ENCODE measurements at regions not wholly inside any gene's neighbourhood (a gene's known extent, or its start where the extent isn't known, plus 50 kb on each side); places are given as distances from the start of the nearest gene placed in this dataset.

DNA sequence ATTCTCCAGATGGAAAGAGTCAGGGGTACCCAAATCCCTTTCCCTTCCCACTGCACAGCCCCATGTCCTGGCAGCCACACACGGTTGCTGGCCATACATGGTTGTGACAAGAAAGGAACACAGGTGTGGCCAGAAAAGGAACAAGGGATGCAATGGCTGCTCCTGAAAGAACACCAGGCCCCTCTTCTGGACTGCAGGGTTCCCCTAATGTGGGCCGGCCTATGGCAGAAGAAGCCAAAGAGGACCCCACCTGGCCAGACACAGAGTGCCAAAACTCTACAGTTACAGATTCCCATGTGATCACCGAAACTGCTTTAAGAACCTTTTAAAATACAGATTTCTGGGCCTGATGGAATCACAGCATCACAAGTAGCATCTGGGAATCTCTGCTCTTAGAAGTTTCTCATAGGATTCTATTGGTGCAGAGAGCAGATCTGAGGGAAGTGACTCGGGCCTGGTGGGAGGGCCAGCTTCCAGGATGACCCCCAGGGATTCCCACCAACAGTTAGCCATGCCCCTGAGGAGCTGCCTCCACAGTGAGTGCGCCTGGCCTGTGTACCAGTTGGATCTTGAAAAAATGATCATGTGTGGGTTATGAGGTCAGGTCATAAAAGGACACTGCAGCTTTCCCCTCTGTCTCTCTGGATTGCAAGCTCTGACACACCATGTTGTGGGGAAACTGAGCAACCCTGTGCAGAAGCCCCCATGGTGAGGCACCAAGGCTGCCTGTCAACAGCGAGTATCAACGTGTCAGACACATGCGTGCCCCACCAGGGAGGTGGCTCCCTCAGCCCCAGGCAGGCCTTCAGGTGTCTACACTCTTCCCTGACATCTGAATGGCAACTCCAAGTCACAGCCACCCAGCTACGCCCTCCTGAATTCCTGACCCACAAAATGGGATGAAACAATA, 89.6 kb upstream of the LANCL2 start:
- TF ChIP-seq, protein P1, sequence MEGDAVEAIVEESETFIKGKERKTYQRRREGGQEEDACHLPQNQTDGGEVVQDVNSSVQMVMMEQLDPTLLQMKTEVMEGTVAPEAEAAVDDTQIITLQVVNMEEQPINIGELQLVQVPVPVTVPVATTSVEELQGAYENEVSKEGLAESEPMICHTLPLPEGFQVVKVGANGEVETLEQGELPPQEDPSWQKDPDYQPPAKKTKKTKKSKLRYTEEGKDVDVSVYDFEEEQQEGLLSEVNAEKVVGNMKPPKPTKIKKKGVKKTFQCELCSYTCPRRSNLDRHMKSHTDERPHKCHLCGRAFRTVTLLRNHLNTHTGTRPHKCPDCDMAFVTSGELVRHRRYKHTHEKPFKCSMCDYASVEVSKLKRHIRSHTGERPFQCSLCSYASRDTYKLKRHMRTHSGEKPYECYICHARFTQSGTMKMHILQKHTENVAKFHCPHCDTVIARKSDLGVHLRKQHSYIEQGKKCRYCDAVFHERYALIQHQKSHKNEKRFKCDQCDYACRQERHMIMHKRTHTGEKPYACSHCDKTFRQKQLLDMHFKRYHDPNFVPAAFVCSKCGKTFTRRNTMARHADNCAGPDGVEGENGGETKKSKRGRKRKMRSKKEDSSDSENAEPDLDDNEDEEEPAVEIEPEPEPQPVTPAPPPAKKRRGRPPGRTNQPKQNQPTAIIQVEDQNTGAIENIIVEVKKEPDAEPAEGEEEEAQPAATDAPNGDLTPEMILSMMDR (IDR thresholded peaks at IDR 0.05; ENCODE audit: extremely low read depth, low read depth, low read length), result no peak
- no peaks in the 10 kb centered on the region for H3K79me2 ChIP-seq (ENCODE audit: insufficient read depth, low read length)
- no peaks in the 10 kb centered on the region for H3K9me3 ChIP-seq (ENCODE audit: low read depth, low read length)
- H3K4me1 ChIP-seq (ENCODE audit: insufficient read depth, low read length), result no peaks in the 10 kb centered on the region
- H3K27me3 ChIP-seq (ENCODE audit: insufficient read depth, low read length), result peaks cover 20% of the 10 kb centered on the region
- DNase-seq (ENCODE audit: insufficient read length, low spot score, missing footprints), result no peak
- no peaks in the 10 kb centered on the region for H3K36me3 ChIP-seq (ENCODE audit: insufficient read depth, low read length)
- H3K4me3 ChIP-seq (ENCODE audit: insufficient read depth, low read length), result no peak overlapping the region
- H3K27ac ChIP-seq (ENCODE audit: low read depth, low read length), result no peak overlapping the region
- H4K20me1 ChIP-seq (ENCODE audit: insufficient read depth, low read length), result no peaks in the 10 kb centered on the region
- no peak overlapping the region for H3K4me2 ChIP-seq (ENCODE audit: insufficient read depth, low read length)
- H2AFZ ChIP-seq (ENCODE audit: low read length), result no peak overlapping the region

DNA sequence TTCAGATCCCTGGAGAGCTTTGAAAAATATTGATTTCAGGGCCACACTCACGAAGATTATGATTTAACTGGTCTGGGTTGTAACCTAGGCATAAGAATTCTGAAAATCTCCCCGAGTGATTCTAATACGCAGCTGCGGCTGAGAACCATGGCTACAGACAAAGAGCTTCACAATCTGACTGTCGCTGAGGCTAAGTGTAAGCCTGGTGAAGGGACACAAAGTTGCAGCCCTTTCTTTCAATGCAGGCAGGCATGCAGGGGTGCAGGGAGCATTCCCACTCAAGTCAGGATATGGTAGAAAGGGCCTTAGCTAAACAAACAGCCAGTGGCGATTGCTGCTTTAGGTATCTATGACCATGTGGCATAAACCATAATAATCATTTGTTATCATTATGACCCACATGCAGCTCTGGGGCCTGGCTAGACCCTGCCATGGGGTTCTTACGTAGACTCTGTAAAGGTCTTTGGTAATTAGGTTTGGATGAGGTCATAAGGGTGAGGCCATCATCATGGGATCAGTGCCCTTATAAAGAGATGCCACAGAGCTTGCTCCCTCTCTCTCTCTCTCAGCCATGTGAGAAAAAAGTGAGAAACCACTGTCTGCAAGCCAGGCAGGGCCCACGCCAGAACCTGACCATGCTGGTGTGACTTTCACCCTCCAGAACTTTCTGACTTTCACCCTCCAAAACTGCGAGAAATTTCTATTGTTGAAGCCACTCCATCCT, 88.4 kb upstream of the LANCL2 start:
- no peaks in the 10 kb centered on the region for H4K20me1 ChIP-seq (ENCODE audit: insufficient read depth, low read length)
- no peak overlapping the region for H3K4me2 ChIP-seq (ENCODE audit: insufficient read depth, low read length)
- TF ChIP-seq, protein P1 (IDR thresholded peaks at IDR 0.05; ENCODE audit: extremely low read depth, low read depth, low read length), result no peak
- H3K4me3 ChIP-seq (ENCODE audit: insufficient read depth, low read length), result no peak overlapping the region
- H3K27ac ChIP-seq (ENCODE audit: low read depth, low read length), result no peak overlapping the region
- no peak for DNase-seq (ENCODE audit: insufficient read length, low spot score, missing footprints)
- H3K36me3 ChIP-seq (ENCODE audit: insufficient read depth, low read length), result no peaks in the 10 kb centered on the region
- no peaks in the 10 kb centered on the region for H3K9me3 ChIP-seq (ENCODE audit: low read depth, low read length)
- no peak overlapping the region for H2AFZ ChIP-seq (ENCODE audit: low read length)
- H3K79me2 ChIP-seq (ENCODE audit: insufficient read depth, low read length), result no peaks in the 10 kb centered on the region
- peaks cover 18% of the 10 kb centered on the region for H3K27me3 ChIP-seq (ENCODE audit: insufficient read depth, low read length)
- H3K4me1 ChIP-seq (ENCODE audit: insufficient read depth, low read length), result no peaks in the 10 kb centered on the region

DNA sequence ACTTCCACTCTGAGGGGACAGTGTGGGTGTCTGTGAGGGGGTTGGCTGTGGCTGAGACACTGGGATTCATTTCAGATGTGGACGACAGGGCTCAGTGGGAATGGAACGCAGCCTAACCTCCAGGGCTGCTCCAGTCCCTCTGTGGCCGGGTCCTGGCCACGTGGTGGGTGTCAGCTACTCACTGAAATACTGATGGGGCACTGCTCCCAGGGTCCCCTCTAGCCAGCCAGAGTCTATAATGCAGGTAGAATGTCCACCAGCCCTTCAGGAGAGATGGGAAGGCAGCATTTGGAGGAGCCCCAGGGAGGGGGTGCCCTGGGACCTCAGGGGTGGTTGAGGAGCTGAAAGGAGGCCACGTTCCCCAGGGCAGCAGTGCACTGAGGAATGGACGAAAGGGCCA, 87.2 kb upstream of the LANCL2 start:
- Histone ChIP-seq H3K4me3 (ENCODE audit: insufficient read depth, low read length) (no peak overlapping the region), H3K27me3 (ENCODE audit: insufficient read depth, low read length) (peaks cover 13% of the 10 kb centered on the region), H3K9me3 (ENCODE audit: low read depth, low read length) (no peaks in the 10 kb centered on the region), H3K4me2 (ENCODE audit: insufficient read depth, low read length) (no peak overlapping the region), H4K20me1 (ENCODE audit: insufficient read depth, low read length) (no peaks in the 10 kb centered on the region), H3K79me2 (ENCODE audit: insufficient read depth, low read length) (no peaks in the 10 kb centered on the region), H3K27ac (ENCODE audit: low read depth, low read length) (no peak overlapping the region), H3K36me3 (ENCODE audit: insufficient read depth, low read length) (no peaks in the 10 kb centered on the region), H2AFZ (ENCODE audit: low read length) (no peak overlapping the region), H3K4me1 (ENCODE audit: insufficient read depth, low read length) (no peaks in the 10 kb centered on the region)
- DNase-seq (ENCODE audit: insufficient read length, low spot score, missing footprints), result no peak
- TF ChIP-seq, protein P1 (IDR thresholded peaks at IDR 0.05; ENCODE audit: extremely low read depth, low read depth, low read length), result no peak

DNA sequence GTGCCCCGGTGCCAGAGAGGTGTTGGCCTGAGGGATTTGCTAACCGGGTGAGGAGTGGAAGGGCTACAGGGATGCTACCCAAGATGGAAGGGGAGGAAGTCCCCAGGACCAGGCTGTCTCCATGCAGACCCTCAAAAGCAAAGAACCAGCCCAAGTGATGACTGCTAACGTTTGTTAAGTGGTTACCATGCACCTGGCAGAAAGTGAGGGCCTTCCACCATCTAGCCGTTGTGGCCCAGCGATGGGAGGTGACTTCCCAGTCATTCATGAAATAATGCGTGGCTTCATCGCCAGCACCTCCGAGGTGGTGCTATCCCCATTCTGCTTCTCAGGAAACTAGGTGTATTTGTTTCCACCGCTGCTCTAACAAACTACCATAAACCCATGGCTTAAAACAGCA, 86.8 kb upstream of the LANCL2 start:
- TF ChIP-seq, protein P1 (IDR thresholded peaks at IDR 0.05; ENCODE audit: extremely low read depth, low read depth, low read length), result no peak
- no peak for DNase-seq (ENCODE audit: insufficient read length, low spot score, missing footprints)
- H3K27ac ChIP-seq (ENCODE audit: low read depth, low read length), result no peak overlapping the region
- H3K4me2 ChIP-seq (ENCODE audit: insufficient read depth, low read length), result no peak overlapping the region
- H3K27me3 ChIP-seq (ENCODE audit: insufficient read depth, low read length), result peaks cover 13% of the 10 kb centered on the region
- H4K20me1 ChIP-seq (ENCODE audit: insufficient read depth, low read length), result no peaks in the 10 kb centered on the region
- no peaks in the 10 kb centered on the region for H3K36me3 ChIP-seq (ENCODE audit: insufficient read depth, low read length)
- H3K4me3 ChIP-seq (ENCODE audit: insufficient read depth, low read length), result no peak overlapping the region
- H3K79me2 ChIP-seq (ENCODE audit: insufficient read depth, low read length), result no peaks in the 10 kb centered on the region
- no peaks in the 10 kb centered on the region for H3K4me1 ChIP-seq (ENCODE audit: insufficient read depth, low read length)
- H2AFZ ChIP-seq (ENCODE audit: low read length), result no peak overlapping the region
- no peaks in the 10 kb centered on the region for H3K9me3 ChIP-seq (ENCODE audit: low read depth, low read length)

Measured in osteoblast (primary cell).